IMR-90 (cell line): ENCODE measurements at regions not wholly inside any gene's neighbourhood (a gene's known extent, or its start where the extent isn't known, plus 50 kb on each side); places are given as distances from the start of the nearest gene placed in this dataset.

Experiments
- ATAC-seq: fragments of 200-7000 bp; cut with Tn5 transposase; 2 replicates; pipeline ENCODE4 v1.9.1; 2020; ENCODE audit warnings: low read depth, mild to moderate bottlenecking, moderate library complexity
- BruUV-seq: library from RNA; stranded (reverse); fragments of 400-500 nt; replicated peaks from 2 replicates; lab custom pipeline; 2021; lab: Mats Ljungman, UMichigan
- CTCF ChIA-PET: fragments of 300-600 bp; formaldehyde crosslinking; extraction: SDS; loops from one replicate; lab custom pipeline; 2021; ENCODE audit warnings: antibody characterized with exemption; lab: Yijun Ruan, JAX
- POLR2A ChIA-PET: fragments of 300-600 bp; sonication (Branson Sonifier 250); formaldehyde crosslinking; loops from one replicate; lab custom pipeline; 2022; ENCODE audit warnings: antibody characterized with exemption; ENCODE audit not compliant: unreplicated experiment; lab: Charles Lee
- DNase-seq: peaks from one replicate; pipeline ENCODE4 v3.0.0; 2013
- H2AFZ ChIP-seq: replicated peaks from 2 replicates; pipeline ENCODE3; 2013; ENCODE audit warnings: low read length, mild to moderate bottlenecking; ENCODE audit not compliant: poor library complexity
- H2AK5ac ChIP-seq: 2 replicates; pipeline ENCODE4 v1.6.1; 2013; ENCODE audit warnings: low read depth, low read length, inconsistent platforms
- H2AK9ac ChIP-seq: replicated peaks from 2 replicates; pipeline ENCODE3; 2013; ENCODE audit warnings: mild to moderate bottlenecking, low read depth, low read length, moderate library complexity; ENCODE audit not compliant: poor library complexity
- H2BK120ac ChIP-seq: 2 replicates; pipeline ENCODE4 v1.6.1; 2013; ENCODE audit warnings: low read depth, low read length, inconsistent platforms
- H2BK15ac ChIP-seq: 3 replicates; pipeline ENCODE4 v1.6.1; 2013; ENCODE audit warnings: low read depth, low read length, inconsistent platforms
- H2BK20ac ChIP-seq: 2 replicates; pipeline ENCODE4 v1.6.1; 2013; ENCODE audit warnings: low read depth, mild to moderate bottlenecking, inconsistent platforms, low read length, moderate library complexity
- H2BK5ac ChIP-seq: 2 replicates; pipeline ENCODE4 v1.6.1; 2013; ENCODE audit warnings: mild to moderate bottlenecking, low read depth, low read length, inconsistent platforms; ENCODE audit not compliant: poor library complexity, severe bottlenecking
- H3K14ac ChIP-seq: replicated peaks from 2 replicates; pipeline ENCODE4 v1.6.1; 2013; ENCODE audit warnings: low read depth, low read length, inconsistent platforms
- H3K18ac ChIP-seq: 2 replicates; pipeline ENCODE4 v1.6.1; 2013; ENCODE audit warnings: low read depth, low read length, control low read depth
- H3K23ac ChIP-seq: 2 replicates; pipeline ENCODE4 v1.6.1; 2013; ENCODE audit warnings: low read depth, low read length, inconsistent platforms
- H3K27ac ChIP-seq: 2 replicates; pipeline ENCODE4 v1.5.1; 2013; ENCODE audit warnings: mild to moderate bottlenecking, control low read depth, low read length; ENCODE audit not compliant: insufficient read depth
- H3K27me3 ChIP-seq: 2 replicates; pipeline ENCODE4 v1.6.1; 2013; ENCODE audit warnings: low read length; ENCODE audit not compliant: control insufficient read depth, insufficient read depth
- H3K36me3 ChIP-seq: 2 replicates; pipeline ENCODE4 v1.6.1; 2013; ENCODE audit warnings: low read length, mixed read lengths; ENCODE audit not compliant: control insufficient read depth, insufficient read depth
- H3K4ac ChIP-seq: 2 replicates; pipeline ENCODE4 v1.6.1; 2013; ENCODE audit warnings: low read depth, low read length, inconsistent platforms
- H3K4me1 ChIP-seq: 2 replicates; pipeline ENCODE4 v1.6.1; 2013; ENCODE audit warnings: low read length, mixed read lengths; ENCODE audit not compliant: control insufficient read depth, insufficient read depth
- H3K4me2 ChIP-seq: 2 replicates; pipeline ENCODE4 v1.6.1; 2013; ENCODE audit warnings: low read depth, mild to moderate bottlenecking, control low read depth, low read length, moderate library complexity
- H3K4me3 ChIP-seq: 2 replicates; pipeline ENCODE4 v1.5.1; 2013; ENCODE audit warnings: low read depth, mild to moderate bottlenecking, control low read depth, low read length, moderate library complexity; ENCODE audit not compliant: insufficient read depth
- H3K56ac ChIP-seq: 2 replicates; pipeline ENCODE4 v1.6.1; 2013; ENCODE audit warnings: low read length, inconsistent platforms; ENCODE audit not compliant: insufficient read depth; ENCODE audit errors: extremely low read depth
- H3K79me1 ChIP-seq, 2 experiments: 2 replicates each; pipeline ENCODE4 v1.6.1; 2013; ENCODE audit warnings: low read length in 2 of 2, inconsistent platforms in 1 of 2, low read depth in 1 of 2
- H3K9ac ChIP-seq: 2 replicates; pipeline ENCODE4 v1.6.1; 2013; ENCODE audit warnings: low read depth, low read length, control low read depth
- H3K9me1 ChIP-seq: 2 replicates; pipeline ENCODE4 v1.6.1; 2013; ENCODE audit warnings: low read length, inconsistent platforms; ENCODE audit not compliant: insufficient read depth
- H3K9me3 ChIP-seq: 2 replicates; pipeline ENCODE4 v1.6.1; 2013; ENCODE audit warnings: low read length; ENCODE audit not compliant: control insufficient read depth, insufficient read depth
- H4K20me1 ChIP-seq: 2 replicates; pipeline ENCODE4 v1.6.1; 2013; ENCODE audit warnings: low read length, inconsistent platforms; ENCODE audit not compliant: insufficient read depth
- H4K5ac ChIP-seq: 2 replicates; pipeline ENCODE4 v1.6.1; 2013; ENCODE audit warnings: mild to moderate bottlenecking, low read depth, low read length, control low read depth
- H4K8ac ChIP-seq, 2 experiments: 2 replicates each; pipeline ENCODE4 v1.6.1; 2013; ENCODE audit warnings: low read depth in 2 of 2, low read length in 2 of 2, control low read depth in 1 of 2, inconsistent platforms in 1 of 2
- H4K91ac ChIP-seq: 2 replicates; pipeline ENCODE4 v1.6.1; 2013; ENCODE audit warnings: low read depth, low read length, inconsistent platforms; ENCODE audit not compliant: insufficient read depth
- CEBPB ChIP-seq: IDR thresholded peaks from 2 replicates; pipeline ENCODE4 v1.6.1; 2012; ENCODE audit warnings: low read depth, low read length, improper control_type of control experiment
- FOS ChIP-seq: fragments of 150-350 bp; IDR thresholded peaks from 2 replicates; pipeline ENCODE4 v1.6.1; 2016; ENCODE audit warnings: low read depth, low read length
- MAFK ChIP-seq: IDR thresholded peaks from 2 replicates; pipeline ENCODE4 v1.6.1; 2012; ENCODE audit warnings: low read depth, low read length, improper control_type of control experiment
- WGBS, 2 experiments: methylation state at CpG; one replicate each; pipeline versions ENCODE4 v1.1.5 to v1.1.7; 2013; ENCODE audit warnings: missing lambda C conversion rate in 2 of 2; ENCODE audit not compliant: insufficient read length in 1 of 2; ENCODE audit errors: extremely low coverage in 2 of 2; 5-methylcytosine and 5-hydroxymethylcytosine counted together
- dilution Hi-C: fragments of 300-500 bp; cut with HindIII; formaldehyde crosslinking; loops from one replicate; pipeline ENCODE4 v1.14.3; 2018; ENCODE audit warnings: low sequenced_read_pairs; ENCODE audit not compliant: unreplicated experiment
- in situ Hi-C: fragments of 300-500 bp; cut with MboI; formaldehyde crosslinking; loops from 3 replicates; pipeline ENCODE4 v1.14.3; 2019; ENCODE audit warnings: low sequenced_read_pairs, inconsistent platforms, mixed read lengths
- intact Hi-C: fragments of 100-400 bp; cut with micrococcal nuclease; formaldehyde crosslinking; loops from 2 replicates; pipeline ENCODE4 v1.10.0; 2022
- TF ChIP-seq, protein P1 (sequence below): fragments of 150-350 bp; IDR thresholded peaks from 2 replicates; pipeline ENCODE4 v1.6.1; 2017; ENCODE audit warnings: mild to moderate bottlenecking, antibody characterized with exemption, low read length, low read depth
- TF ChIP-seq, protein P2 (sequence below): fragments of 150-350 bp; IDR thresholded peaks from 2 replicates; pipeline ENCODE4 v1.6.1; 2016; ENCODE audit warnings: low read depth, mild to moderate bottlenecking, low read length, moderate library complexity, borderline replicate concordance

DNA sequence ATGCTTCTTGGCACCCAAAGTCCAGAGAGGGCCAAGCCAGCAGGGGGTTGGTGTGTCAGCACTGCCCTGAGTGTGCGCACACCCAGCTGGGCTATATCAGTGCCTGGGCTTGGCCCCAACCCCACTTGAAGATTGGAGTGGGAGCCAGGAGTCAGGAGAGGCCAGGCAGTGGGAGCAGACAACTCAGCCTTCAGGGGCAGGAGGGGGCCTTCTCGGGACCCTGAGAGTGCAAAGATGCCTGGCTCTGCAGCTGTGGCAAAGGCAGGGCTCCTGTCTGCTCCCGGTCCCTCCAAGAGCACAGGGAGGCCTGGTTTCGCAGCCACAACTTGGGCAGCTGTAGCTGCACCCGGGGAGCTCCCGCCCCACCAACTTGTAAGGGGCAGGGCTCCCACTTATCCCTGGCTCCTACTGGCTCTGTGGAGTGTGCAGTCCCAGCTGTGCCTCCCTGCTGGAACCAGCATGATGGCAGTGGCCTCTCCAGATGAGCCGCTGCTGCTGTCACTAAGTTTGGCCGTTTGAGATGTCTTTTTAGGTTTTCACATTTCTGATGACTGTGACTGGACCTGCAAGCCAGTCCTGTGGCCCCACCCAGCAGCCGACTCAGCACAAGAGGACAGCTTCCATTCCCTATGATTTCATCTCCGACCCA lies 148.8 kb upstream of the HS6ST1 start:
- H2AK9ac ChIP-seq: no peak overlapping the region
- H3K56ac ChIP-seq: no peak overlapping the region
- H3K4me3 ChIP-seq: no peak overlapping the region
- H3K9me1 ChIP-seq: no peaks in the 10 kb centered on the region
- H3K36me3 ChIP-seq: no peaks in the 10 kb centered on the region
- no peak overlapping the region for H2BK120ac ChIP-seq
- H3K9ac ChIP-seq: no peak overlapping the region
- BruUV-seq: no TSS peak
- no peak overlapping the region for H3K14ac ChIP-seq
- H4K5ac ChIP-seq: no peak overlapping the region
- ATAC-seq (no peak), DNase-seq (no peak)
- no peak overlapping the region for H2BK15ac ChIP-seq
- no peaks in the 10 kb centered on the region for H3K79me1 ChIP-seq
- intact Hi-C loops (no loop called here), dilution Hi-C loops (no loop called here), in situ Hi-C loops (no loop called here)
- H3K4me1 ChIP-seq: no peaks in the 10 kb centered on the region; the same call in 1 of the 2 replicates
- H2BK20ac ChIP-seq: no peak overlapping the region
- H3K4me2 ChIP-seq: no peak overlapping the region
- no peak overlapping the region for H3K27ac ChIP-seq
- peaks cover 36% of the 10 kb centered on the region for H3K9me3 ChIP-seq
- H3K18ac ChIP-seq: no peak overlapping the region
- no peak overlapping the region for H2BK5ac ChIP-seq
- peaks cover 5% of the 10 kb centered on the region for H3K27me3 ChIP-seq
- peak overlapping the region; percentile 32 for H2AFZ ChIP-seq
- WGBS, 2 experiments: no CpG with 5 or more reads among the region's 10 CpGs
- CTCF ChIA-PET: no interaction called here
- no peak overlapping the region for H2AK5ac ChIP-seq
- POLR2A ChIA-PET: no interaction called here
- H4K91ac ChIP-seq: no peak overlapping the region
- H3K23ac ChIP-seq: no peak overlapping the region
- no peak overlapping the region for H3K4ac ChIP-seq
- H4K8ac ChIP-seq: no peak overlapping the region
- no peaks in the 10 kb centered on the region for H4K20me1 ChIP-seq
- TF ChIP-seq CEBPB (no peak), FOS (no peak), MAFK (no peak)
- TF ChIP-seq, protein P1, sequence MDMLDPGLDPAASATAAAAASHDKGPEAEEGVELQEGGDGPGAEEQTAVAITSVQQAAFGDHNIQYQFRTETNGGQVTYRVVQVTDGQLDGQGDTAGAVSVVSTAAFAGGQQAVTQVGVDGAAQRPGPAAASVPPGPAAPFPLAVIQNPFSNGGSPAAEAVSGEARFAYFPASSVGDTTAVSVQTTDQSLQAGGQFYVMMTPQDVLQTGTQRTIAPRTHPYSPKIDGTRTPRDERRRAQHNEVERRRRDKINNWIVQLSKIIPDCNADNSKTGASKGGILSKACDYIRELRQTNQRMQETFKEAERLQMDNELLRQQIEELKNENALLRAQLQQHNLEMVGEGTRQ: no peak
- TF ChIP-seq, protein P2, sequence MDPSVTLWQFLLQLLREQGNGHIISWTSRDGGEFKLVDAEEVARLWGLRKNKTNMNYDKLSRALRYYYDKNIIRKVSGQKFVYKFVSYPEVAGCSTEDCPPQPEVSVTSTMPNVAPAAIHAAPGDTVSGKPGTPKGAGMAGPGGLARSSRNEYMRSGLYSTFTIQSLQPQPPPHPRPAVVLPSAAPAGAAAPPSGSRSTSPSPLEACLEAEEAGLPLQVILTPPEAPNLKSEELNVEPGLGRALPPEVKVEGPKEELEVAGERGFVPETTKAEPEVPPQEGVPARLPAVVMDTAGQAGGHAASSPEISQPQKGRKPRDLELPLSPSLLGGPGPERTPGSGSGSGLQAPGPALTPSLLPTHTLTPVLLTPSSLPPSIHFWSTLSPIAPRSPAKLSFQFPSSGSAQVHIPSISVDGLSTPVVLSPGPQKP: no peak
